HEK293T (cell line): ENCODE measurements at regions not wholly inside any gene's neighbourhood (a gene's known extent, or its start where the extent isn't known, plus 50 kb on each side); places are given as distances from the start of the nearest gene placed in this dataset.

Experiments
- CTCF ChIA-PET: fragments of 350-600 bp; formaldehyde crosslinking; extraction: SDS; loops from one replicate; lab custom pipeline; 2021; ENCODE audit warnings: antibody characterized with exemption, inconsistent platforms; lab: Yijun Ruan, JAX
- POLR2A ChIA-PET: fragments of 350-600 bp; formaldehyde crosslinking; extraction: SDS; loops from one replicate; lab custom pipeline; 2020; ENCODE audit warnings: antibody characterized with exemption, inconsistent platforms; lab: Yijun Ruan, JAX
- DNase-seq: peaks from one replicate; pipeline ENCODE4 v3.0.0; 2012; ENCODE audit warnings: mixed read lengths; ENCODE audit errors: extremely low spot score
- ARNT ChIP-seq: fragments of 450-650 bp; IDR thresholded peaks from 2 replicates; pipeline ENCODE4 v1.6.1; 2017; ENCODE audit warnings: mild to moderate bottlenecking
- BHLHE40 ChIP-seq: fragments of 450-650 bp; IDR thresholded peaks from 2 replicates; pipeline ENCODE4 v1.6.1; 2016; ENCODE audit warnings: mild to moderate bottlenecking, moderate library complexity, borderline replicate concordance
- CTBP1 ChIP-seq: fragments of 450-650 bp; IDR thresholded peaks from 2 replicates; pipeline ENCODE4 v1.6.1; 2016; ENCODE audit warnings: borderline replicate concordance
- ELF4 ChIP-seq: fragments of 450-650 bp; IDR thresholded peaks from 2 replicates; pipeline ENCODE4 v1.6.1; 2017; ENCODE audit warnings: antibody characterized with exemption
- FOXA1 ChIP-seq: fragments of 450-650 bp; IDR thresholded peaks from 2 replicates; pipeline ENCODE4 v1.6.1; 2016; ENCODE audit warnings: mild to moderate bottlenecking
- FOXK2 ChIP-seq: fragments of 450-650 bp; IDR thresholded peaks from 2 replicates; pipeline ENCODE4 v1.6.1; 2016; ENCODE audit warnings: mild to moderate bottlenecking
- FOXM1 ChIP-seq: fragments of 450-650 bp; IDR thresholded peaks from 2 replicates; pipeline ENCODE4 v1.6.1; 2017; ENCODE audit warnings: mild to moderate bottlenecking, borderline replicate concordance
- HDGF ChIP-seq: fragments of 450-650 bp; IDR thresholded peaks from 2 replicates; pipeline ENCODE4 v1.6.1; 2017; ENCODE audit warnings: antibody characterized with exemption, borderline replicate concordance
- L3MBTL2 ChIP-seq: fragments of 450-650 bp; conservative IDR thresholded peaks from 2 replicates; pipeline ENCODE4 v1.6.1; 2016; ENCODE audit warnings: mild to moderate bottlenecking
- LEF1 ChIP-seq: fragments of 450-650 bp; IDR thresholded peaks from 2 replicates; pipeline ENCODE4 v1.6.1; 2017; ENCODE audit warnings: mild to moderate bottlenecking, borderline replicate concordance
- NFRKB ChIP-seq: fragments of 450-650 bp; IDR thresholded peaks from 2 replicates; pipeline ENCODE4 v1.6.1; 2016; ENCODE audit warnings: mild to moderate bottlenecking, moderate library complexity
- SP1 ChIP-seq: fragments of 450-650 bp; IDR thresholded peaks from 2 replicates; pipeline ENCODE4 v1.6.1; 2017
- SUZ12 ChIP-seq: fragments of 450-650 bp; IDR thresholded peaks from 2 replicates; pipeline ENCODE4 v1.6.1; 2016; ENCODE audit warnings: mild to moderate bottlenecking
- TARDBP ChIP-seq: fragments of 450-650 bp; IDR thresholded peaks from 2 replicates; pipeline ENCODE4 v1.6.1; 2016
- ZNF384 ChIP-seq: fragments of 450-650 bp; IDR thresholded peaks from 2 replicates; pipeline ENCODE4 v1.6.1; 2016
- TF ChIP-seq, protein P1 (sequence below): fragments of 450-650 bp; IDR thresholded peaks from 2 replicates; pipeline ENCODE4 v1.6.1; 2016

DNA sequence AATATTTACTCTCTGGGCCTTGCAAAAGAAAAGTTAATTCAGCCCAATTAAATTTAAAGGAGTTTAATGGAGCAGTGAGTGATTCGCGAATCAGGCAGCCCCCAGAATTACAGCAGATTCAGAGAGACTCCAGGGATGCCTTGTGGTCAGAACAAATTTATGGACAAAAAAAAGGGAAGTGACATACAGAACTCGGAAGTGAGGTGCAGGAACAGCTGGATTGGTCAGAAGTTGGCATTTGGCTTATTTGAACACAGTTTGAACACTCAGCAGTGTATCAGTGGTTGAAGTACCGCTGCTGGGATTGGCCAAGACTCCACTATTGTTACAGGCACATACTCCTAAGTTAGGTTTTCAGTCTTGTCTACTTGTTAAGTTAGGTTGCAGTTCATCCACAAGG is 145.0 kb upstream of the GAP43 start:
- ChIA-PET POLR2A (no interaction called here), CTCF (no interaction called here)
- no peak for DNase-seq
- TF ChIP-seq, protein P1, sequence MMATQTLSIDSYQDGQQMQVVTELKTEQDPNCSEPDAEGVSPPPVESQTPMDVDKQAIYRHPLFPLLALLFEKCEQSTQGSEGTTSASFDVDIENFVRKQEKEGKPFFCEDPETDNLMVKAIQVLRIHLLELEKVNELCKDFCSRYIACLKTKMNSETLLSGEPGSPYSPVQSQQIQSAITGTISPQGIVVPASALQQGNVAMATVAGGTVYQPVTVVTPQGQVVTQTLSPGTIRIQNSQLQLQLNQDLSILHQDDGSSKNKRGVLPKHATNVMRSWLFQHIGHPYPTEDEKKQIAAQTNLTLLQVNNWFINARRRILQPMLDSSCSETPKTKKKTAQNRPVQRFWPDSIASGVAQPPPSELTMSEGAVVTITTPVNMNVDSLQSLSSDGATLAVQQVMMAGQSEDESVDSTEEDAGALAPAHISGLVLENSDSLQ = no peak
- TF ChIP-seq SP1 (no peak), FOXM1 (no peak), ARNT (no peak), FOXA1 (no peak), ELF4 (no peak), FOXK2 (no peak), LEF1 (no peak), L3MBTL2 (no peak), TARDBP (no peak), ZNF384 (no peak), HDGF (no peak), SUZ12 (no peak), BHLHE40 (no peak), NFRKB (no peak), CTBP1 (no peak)

DNA sequence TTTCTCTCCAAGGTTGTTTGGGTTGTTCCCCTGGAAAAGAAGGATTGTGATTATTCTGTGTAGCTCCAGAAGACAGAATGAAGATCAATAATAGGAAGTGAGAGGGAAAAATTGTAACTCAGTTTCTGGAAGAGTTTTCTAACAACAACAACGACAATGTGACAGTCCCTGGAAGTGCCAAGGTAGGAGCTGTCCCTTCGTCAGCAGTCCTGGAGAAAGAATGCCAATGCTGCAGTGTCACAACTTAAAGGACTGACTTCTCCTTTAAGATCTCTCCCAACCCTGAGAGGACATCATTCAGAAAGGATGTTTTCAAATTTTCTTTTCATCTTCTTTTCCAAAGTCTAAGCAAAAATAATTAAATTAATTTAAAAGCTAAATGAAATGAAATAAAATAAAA is 136.4 kb upstream of the GAP43 start:
- TF ChIP-seq TARDBP = no peak
- TF ChIP-seq SUZ12 = no peak
- TF ChIP-seq ZNF384 = no peak
- TF ChIP-seq, protein P1 = no peak
- TF ChIP-seq CTBP1 = no peak
- no peak for TF ChIP-seq L3MBTL2
- no peak for TF ChIP-seq NFRKB
- no peak for TF ChIP-seq BHLHE40
- no peak for TF ChIP-seq ELF4
- no peak for TF ChIP-seq FOXA1
- no peak for TF ChIP-seq FOXM1
- no peak for TF ChIP-seq FOXK2
- TF ChIP-seq LEF1 = no peak
- no peak for TF ChIP-seq ARNT
- DNase-seq = no peak
- ChIA-PET CTCF (interaction anchor here (0.6 to 0.7 kb wide), 2 partner anchors 69 to 1165 kb away, joined by 3 to 4 read pairs; no protein-coding TSS in a partner anchor), POLR2A (no interaction called here)

DNA sequence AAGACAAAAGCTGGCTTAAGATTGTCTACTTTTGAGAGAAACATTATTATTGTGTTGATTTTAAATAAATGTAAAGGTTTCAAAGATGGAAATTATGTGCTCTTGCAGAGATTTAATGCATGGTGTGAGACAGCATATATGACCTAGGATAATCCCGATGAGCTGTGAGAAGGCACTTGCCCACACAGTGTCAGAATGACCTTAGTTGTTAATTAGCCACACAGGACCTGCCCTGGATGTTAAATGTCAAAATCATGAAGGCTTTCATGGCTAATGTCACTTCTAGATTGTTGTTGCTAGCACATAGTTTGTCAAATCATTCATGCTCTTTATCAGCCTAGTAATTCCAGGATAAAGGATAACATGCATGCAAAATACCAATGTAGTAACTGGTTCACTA is 135.3 kb upstream of the GAP43 start:
- ChIA-PET CTCF (no interaction called here), POLR2A (no interaction called here)
- no peak for TF ChIP-seq CTBP1
- TF ChIP-seq FOXA1 = no peak
- no peak for TF ChIP-seq ARNT
- no peak for TF ChIP-seq SUZ12
- no peak for TF ChIP-seq FOXM1
- no peak for TF ChIP-seq HDGF
- TF ChIP-seq SP1 = no peak
- TF ChIP-seq, protein P1 = no peak
- no peak for DNase-seq

DNA sequence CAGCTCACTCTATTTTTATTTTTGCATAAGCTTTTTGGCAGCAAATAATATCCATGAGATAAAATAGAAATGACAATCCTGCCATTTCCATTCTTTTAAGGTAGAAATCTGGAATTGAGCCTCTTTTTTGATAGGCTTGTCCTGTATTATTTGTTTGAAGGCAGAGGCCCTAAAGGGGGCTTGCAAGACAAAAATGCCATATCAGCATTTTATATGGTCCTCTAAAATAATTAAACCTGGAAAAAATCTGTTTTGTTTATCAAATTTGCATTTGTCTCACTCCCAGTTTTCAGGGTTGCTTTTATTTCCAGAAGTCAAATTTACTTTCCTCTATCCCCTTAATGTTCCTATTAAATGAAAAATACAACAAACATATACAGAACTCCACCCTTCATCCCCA is 134.9 kb upstream of the GAP43 start:
- DNase-seq = no peak
- TF ChIP-seq ZNF384 (no peak), NFRKB (no peak)
- POLR2A ChIA-PET = no interaction called here
- CTCF ChIA-PET = no interaction called here

DNA sequence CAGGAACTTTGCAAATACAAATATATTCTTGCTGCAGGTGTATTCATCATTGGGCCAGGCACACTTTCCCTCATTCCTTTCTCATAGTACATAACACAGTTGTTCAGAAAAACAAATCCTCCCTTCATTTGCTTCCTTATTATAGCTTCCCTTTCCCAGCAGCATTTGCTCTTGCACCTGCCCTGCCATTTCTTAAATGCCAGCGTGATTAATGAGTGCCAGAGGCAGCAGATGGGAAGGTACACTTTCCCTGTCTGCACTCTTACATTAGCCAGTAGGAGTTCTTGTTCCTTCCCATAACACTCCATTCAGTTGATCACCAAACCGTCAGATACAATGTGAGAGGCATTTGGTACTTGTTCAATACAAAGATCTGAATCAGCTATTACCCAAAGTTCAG is 128.5 kb upstream of the GAP43 start:
- TF ChIP-seq CTBP1 (no peak), TARDBP (no peak), SUZ12 (no peak), L3MBTL2 (no peak), ARNT (no peak), SP1 (no peak), ZNF384 (no peak), FOXA1 (no peak), HDGF (no peak), FOXK2 (no peak)
- no peak for DNase-seq
- ChIA-PET POLR2A (no interaction called here), CTCF (no interaction called here)

DNA sequence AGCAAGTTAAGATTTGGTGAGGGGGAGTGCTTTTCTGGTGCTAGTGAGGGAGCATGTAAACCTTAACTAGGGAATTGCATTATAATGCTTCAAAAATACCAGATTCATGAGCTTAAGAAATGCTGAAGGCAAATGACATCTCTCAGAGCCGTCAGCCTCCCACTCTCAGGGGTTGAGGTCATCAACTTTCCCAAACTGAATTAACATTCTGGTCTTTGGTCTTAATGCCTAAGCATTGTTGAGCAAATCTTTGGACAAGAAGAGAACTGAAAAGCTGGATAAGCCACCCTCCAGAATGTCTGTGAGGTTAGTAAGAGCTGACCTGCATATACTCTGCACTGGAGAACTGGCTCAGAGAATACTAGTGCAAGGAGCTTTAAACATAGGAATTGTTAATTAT is 124.9 kb upstream of the GAP43 start:
- DNase-seq = no peak
- TF ChIP-seq SP1 = no peak
- TF ChIP-seq FOXM1 = no peak
- no peak for TF ChIP-seq SUZ12
- no peak for TF ChIP-seq ZNF384
- TF ChIP-seq BHLHE40 = no peak
- TF ChIP-seq CTBP1 = no peak
- no peak for TF ChIP-seq TARDBP
- TF ChIP-seq FOXA1 = no peak
- no peak for TF ChIP-seq ELF4
- no peak for TF ChIP-seq HDGF
- TF ChIP-seq FOXK2 = no peak
- TF ChIP-seq, protein P1 = no peak
- no peak for TF ChIP-seq LEF1
- no peak for TF ChIP-seq NFRKB
- no peak for TF ChIP-seq ARNT
- no peak for TF ChIP-seq L3MBTL2
- CTCF ChIA-PET = interaction anchor here (0.6 kb wide), 1 partner anchor 599 kb away, joined by 6 read pairs; no protein-coding TSS in a partner anchor
- POLR2A ChIA-PET = no interaction called here
